Spleen (tissue), 7 donors: ENCODE measurements at regions not wholly inside any gene's neighbourhood (a gene's known extent, or its start where the extent isn't known, plus 50 kb on each side); places are given as distances from the start of the nearest gene placed in this dataset.

Experiments
- CTCF ChIP-seq, 11 experiments: fragments of 200-600 bp in 7 of 11; fragments of 450-650 bp in 4 of 11; sonication (generic) in 4 of 11; IDR thresholded peaks in 8 of 11; conservative IDR thresholded peaks in 3 of 11; 1 replicate in 7 of 11; 2 replicates in 4 of 11; pipeline versions ENCODE4 v1.4.0 to v1.8.0; 2016 to 2021; ENCODE audit warnings: antibody characterized with exemption in 11 of 11, inconsistent platforms in 4 of 11, mild to moderate bottlenecking in 1 of 11
- POLR2A ChIP-seq, 3 donors: fragments of 450-650 bp; IDR thresholded peaks; one replicate each; pipeline ENCODE4 v1.5.1; 2017; ENCODE audit warnings: antibody characterized with exemption in 3 of 3, mild to moderate bottlenecking in 1 of 3
- POLR2AphosphoS5 ChIP-seq, 3 donors: sonication (generic); formaldehyde crosslinking; IDR thresholded peaks; one replicate each; pipeline ENCODE4 v1.5.1; 2017; ENCODE audit warnings: antibody characterized with exemption in 3 of 3
- donor health status: DM: no; HTN: no; CAD: no; lungs with moderate emphysema.
- donor health status: DM: no; HTN: no; CAD: no.
- donor health status: DM: no; HTN: no; CAD: no.

GRCh38 chr2:147294825-147295392 is 549.9 kb upstream of the ACVR2A start:
- no peak for TF ChIP-seq CTCF (IDR thresholded peaks at IDR 0.05 in 8 of 11, conservative IDR thresholded peaks at IDR 0.05 in 3 of 11)
- no peak for TF ChIP-seq POLR2AphosphoS5 (IDR thresholded peaks at IDR 0.05)
- TF ChIP-seq POLR2A (IDR thresholded peaks at IDR 0.05), result no peak
